ENCODE measurements at regions not wholly inside any gene's neighbourhood (a gene's known extent, or its start where the extent isn't known, plus 50 kb on each side); places are given as distances from the start of the nearest gene placed in this dataset.

- no peak for TF ChIP-seq CTCF (IDR thresholded peaks at IDR 0.05)
- TF ChIP-seq POLR2AphosphoS5 (IDR thresholded peaks at IDR 0.05), result no peak
- no peak for TF ChIP-seq EP300 (IDR thresholded peaks at IDR 0.05)
- TF ChIP-seq POLR2A (IDR thresholded peaks at IDR 0.05), result no peak
These were observed 602.7 kb upstream of the PCDH7 start for GRCh38 chr4:30117433-30117832.
